Nephron (organoid): ENCODE measurements at regions not wholly inside any gene's neighbourhood (a gene's known extent, or its start where the extent isn't known, plus 50 kb on each side); places are given as distances from the start of the nearest gene placed in this dataset.
A peak's percentile ranks its signal among the peaks of the same experiment; 100 is the strongest.
"Not testable (repeated sequence)": the region's sequence is repeated elsewhere in the genome, so short reads cannot be mapped to it uniquely, and the experiment has no call there.

Experiments
- H3K27ac Mint-ChIP-seq, 3 experiments: 2 replicates each; pipeline ENCODE4 v1.8.0; 2020; ENCODE audit warnings: mixed read lengths in 3 of 3, mild to moderate bottlenecking in 2 of 3, moderate library complexity in 1 of 3
- H3K27me3 Mint-ChIP-seq: 2 replicates; pipeline ENCODE4 v1.8.0; 2021; ENCODE audit warnings: low read depth, mild to moderate bottlenecking, moderate library complexity, mixed read lengths
- H3K36me3 Mint-ChIP-seq: 2 replicates; pipeline ENCODE4 v1.8.0; 2020; ENCODE audit warnings: low read depth, mixed read lengths
- H3K4me1 Mint-ChIP-seq: 2 replicates; pipeline ENCODE4 v1.8.0; 2020; ENCODE audit warnings: mixed read lengths
- H3K4me3 Mint-ChIP-seq, 3 experiments: 2 replicates each; pipeline ENCODE4 v1.8.0; 2020; ENCODE audit warnings: mild to moderate bottlenecking in 3 of 3, mixed read lengths in 3 of 3, moderate library complexity in 2 of 3
- H3K9me3 Mint-ChIP-seq: 2 replicates; pipeline ENCODE4 v1.8.0; 2020; ENCODE audit warnings: mixed read lengths
- TF ChIP-seq, protein P1 (sequence below), 3 experiments: fragments of 200-600 bp; sonication (generic); IDR thresholded peaks; one replicate each; pipeline ENCODE4 v1.5.0; 2021; ENCODE audit warnings: antibody characterized with exemption in 3 of 3; ENCODE audit not compliant: unreplicated experiment in 3 of 3

DNA sequence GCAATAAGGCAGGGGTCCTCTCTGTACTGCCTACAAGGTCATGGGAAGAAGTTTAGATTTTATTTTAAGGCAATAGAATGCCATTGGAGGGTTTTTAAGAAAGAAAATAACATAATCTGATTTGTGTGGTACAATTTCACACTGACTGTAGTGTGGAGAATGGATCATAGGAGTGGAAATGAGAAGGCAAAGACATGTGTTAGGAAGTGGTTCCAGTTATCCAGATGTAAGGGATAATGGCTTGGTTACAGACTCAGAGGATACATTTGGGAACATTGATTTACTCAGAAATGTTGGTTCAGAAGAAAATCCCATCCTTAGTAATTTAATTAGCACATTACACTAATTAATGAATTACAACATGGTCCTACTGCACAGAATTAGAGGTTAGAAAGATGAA, 788.2 kb downstream of the SLITRK5 start:
- Mint-ChIP-seq H3K36me3 (no peaks in the 10 kb centered on the region), H3K27ac (peak overlapping the region in 1 of 3 experiments; percentile 15), H3K9me3 (no peaks in the 10 kb centered on the region), H3K4me1 (peaks cover 29% of the 10 kb centered on the region), H3K4me3 (no peak overlapping the region), H3K27me3 (no peaks in the 10 kb centered on the region)
- TF ChIP-seq, protein P1, sequence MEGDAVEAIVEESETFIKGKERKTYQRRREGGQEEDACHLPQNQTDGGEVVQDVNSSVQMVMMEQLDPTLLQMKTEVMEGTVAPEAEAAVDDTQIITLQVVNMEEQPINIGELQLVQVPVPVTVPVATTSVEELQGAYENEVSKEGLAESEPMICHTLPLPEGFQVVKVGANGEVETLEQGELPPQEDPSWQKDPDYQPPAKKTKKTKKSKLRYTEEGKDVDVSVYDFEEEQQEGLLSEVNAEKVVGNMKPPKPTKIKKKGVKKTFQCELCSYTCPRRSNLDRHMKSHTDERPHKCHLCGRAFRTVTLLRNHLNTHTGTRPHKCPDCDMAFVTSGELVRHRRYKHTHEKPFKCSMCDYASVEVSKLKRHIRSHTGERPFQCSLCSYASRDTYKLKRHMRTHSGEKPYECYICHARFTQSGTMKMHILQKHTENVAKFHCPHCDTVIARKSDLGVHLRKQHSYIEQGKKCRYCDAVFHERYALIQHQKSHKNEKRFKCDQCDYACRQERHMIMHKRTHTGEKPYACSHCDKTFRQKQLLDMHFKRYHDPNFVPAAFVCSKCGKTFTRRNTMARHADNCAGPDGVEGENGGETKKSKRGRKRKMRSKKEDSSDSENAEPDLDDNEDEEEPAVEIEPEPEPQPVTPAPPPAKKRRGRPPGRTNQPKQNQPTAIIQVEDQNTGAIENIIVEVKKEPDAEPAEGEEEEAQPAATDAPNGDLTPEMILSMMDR (IDR thresholded peaks at IDR 0.05; ENCODE audit: unreplicated experiment in 3 of 3): no peak

DNA sequence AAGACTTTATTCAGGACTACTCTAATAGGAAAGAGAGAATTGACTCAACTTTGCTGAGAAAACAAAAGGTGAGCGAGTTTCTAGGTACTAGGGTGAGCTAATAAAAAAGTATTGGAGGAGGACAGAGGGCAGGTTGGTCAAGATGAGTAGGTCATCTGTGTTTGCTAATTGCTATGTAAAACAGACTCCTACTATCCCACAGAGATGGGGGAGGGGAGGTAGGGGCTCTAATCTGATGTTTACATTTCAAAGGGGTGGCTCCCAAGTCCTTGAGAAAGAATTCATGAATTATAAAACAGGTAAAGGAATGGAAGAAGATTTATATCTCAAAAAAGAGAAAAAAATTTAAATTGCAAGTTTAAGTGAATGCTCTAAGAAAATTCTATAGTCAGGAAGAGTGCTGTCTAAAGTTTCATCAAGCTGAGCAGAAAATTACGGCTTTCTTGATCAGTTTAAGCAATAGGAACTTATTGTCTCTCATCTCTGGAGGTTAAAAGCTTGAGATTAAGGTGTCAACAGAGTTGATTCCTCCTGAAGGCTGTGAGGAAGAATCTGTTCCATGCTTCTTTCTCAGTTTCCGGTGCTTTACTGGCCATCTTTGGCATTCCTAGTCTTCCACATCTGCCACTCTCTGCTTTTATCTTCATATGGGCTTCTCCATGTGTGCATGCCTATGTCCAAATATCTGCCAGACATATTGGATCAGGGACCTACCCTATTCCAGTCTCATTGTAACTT, 790.3 kb downstream of the SLITRK5 start:
- TF ChIP-seq, protein P1 (IDR thresholded peaks at IDR 0.05; ENCODE audit: unreplicated experiment in 3 of 3): no peak
- Mint-ChIP-seq H3K36me3 (no peaks in the 10 kb centered on the region), H3K4me1 (peaks cover 29% of the 10 kb centered on the region), H3K27ac (no peak overlapping the region), H3K9me3 (no peaks in the 10 kb centered on the region), H3K4me3 (no peak overlapping the region), H3K27me3 (no peaks in the 10 kb centered on the region)

DNA sequence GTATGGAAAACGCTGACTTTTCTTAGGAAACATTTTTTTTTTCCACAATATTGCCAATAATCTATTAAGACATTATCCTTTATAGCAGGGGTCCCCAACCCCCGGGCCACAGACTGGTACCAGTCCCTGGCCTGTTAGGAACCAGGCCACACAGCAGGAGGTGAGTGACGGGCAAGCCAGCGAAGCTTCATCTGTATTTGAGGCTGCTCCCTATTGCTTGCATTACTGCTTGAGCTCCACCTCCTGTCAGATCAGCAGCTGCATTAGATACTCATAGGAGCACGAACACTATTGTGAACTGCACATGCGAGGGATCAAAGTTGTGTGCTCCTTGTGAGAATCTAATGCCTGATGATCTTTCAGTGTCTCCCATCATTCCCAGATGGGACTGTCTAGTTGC, 793.7 kb downstream of the SLITRK5 start:
- peaks cover 15% of the 10 kb centered on the region for H3K4me1 Mint-ChIP-seq
- H3K4me3 Mint-ChIP-seq: no peak overlapping the region
- H3K36me3 Mint-ChIP-seq: no peaks in the 10 kb centered on the region
- H3K27ac Mint-ChIP-seq: no peak overlapping the region
- TF ChIP-seq, protein P1 (IDR thresholded peaks at IDR 0.05; ENCODE audit: unreplicated experiment in 3 of 3): no peak
- no peaks in the 10 kb centered on the region for H3K27me3 Mint-ChIP-seq
- H3K9me3 Mint-ChIP-seq: no peaks in the 10 kb centered on the region

DNA sequence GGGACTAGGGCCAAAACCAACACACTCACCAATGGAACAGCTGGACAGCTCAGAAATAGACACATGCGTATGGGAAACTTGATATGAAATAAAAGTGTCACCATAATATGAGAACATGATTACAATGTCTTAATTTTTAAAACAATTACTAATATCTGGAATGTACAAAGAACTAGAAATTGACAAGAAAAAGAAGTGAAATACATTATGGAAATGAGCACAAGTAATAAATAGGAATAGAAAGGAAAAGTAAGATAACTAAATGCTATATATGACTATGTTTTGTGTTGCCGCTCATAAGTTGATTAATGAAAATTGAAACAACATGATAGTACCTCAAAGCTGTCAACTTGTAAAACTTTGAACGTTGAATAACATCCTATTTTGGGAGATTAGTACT, 801.1 kb downstream of the SLITRK5 start:
- no peaks in the 10 kb centered on the region for H3K9me3 Mint-ChIP-seq
- H3K27ac Mint-ChIP-seq: no peak overlapping the region
- no peaks in the 10 kb centered on the region for H3K27me3 Mint-ChIP-seq
- H3K4me1 Mint-ChIP-seq: peaks cover 6% of the 10 kb centered on the region
- no peak overlapping the region for H3K4me3 Mint-ChIP-seq
- TF ChIP-seq, protein P1 (IDR thresholded peaks at IDR 0.05; ENCODE audit: unreplicated experiment in 3 of 3): no peak
- no peaks in the 10 kb centered on the region for H3K36me3 Mint-ChIP-seq

DNA sequence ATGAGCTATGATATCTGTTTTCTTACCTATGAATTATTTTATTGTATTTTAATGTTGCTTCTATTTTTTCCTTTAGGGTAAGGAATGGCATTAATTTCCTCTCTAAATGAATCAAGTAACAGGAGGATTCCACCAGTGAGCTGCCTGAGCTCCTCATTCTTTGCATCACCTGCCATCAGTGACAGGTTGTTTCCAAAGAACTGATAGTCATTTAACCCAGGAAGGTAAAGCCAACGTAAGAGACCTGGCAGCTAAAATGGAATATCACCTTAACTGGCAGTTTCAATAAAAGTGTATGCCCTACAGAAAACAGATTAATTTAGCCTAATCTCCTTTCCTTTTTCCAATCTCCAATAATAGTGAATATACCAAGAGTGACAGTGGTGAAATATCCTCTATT, 812.0 kb downstream of the SLITRK5 start:
- Mint-ChIP-seq H3K27me3 (no peaks in the 10 kb centered on the region), H3K9me3 (peaks cover 10% of the 10 kb centered on the region), H3K27ac (no peak overlapping the region), H3K4me1 (no peaks in the 10 kb centered on the region), H3K36me3 (no peaks in the 10 kb centered on the region), H3K4me3 (no peak overlapping the region)
- TF ChIP-seq, protein P1 (IDR thresholded peaks at IDR 0.05; ENCODE audit: unreplicated experiment in 3 of 3): no peak

DNA sequence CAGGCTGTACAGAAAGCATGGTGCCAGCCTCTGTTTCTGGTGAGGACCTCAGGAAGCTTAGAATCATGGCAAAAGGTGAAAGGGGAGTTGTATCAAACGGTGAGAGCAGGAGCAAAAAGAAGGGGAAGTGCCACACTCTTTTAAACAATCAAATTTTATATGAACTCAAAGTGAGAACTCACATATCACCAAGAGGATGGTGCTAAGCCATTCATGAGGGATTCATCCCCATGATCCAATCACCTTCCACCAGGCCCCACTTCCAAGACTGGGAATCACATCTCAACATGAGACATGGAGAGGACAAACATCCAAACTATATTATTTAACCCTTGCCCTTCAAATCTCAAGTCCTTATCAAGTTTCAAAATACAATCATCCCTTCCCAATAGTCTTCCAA, 836.7 kb downstream of the SLITRK5 start:
- Mint-ChIP-seq H3K4me1 (no peaks in the 10 kb centered on the region), H3K9me3 (peaks cover 30% of the 10 kb centered on the region), H3K36me3 (no peaks in the 10 kb centered on the region), H3K27me3 (no peaks in the 10 kb centered on the region), H3K27ac (no peak overlapping the region), H3K4me3 (no peak overlapping the region)
- TF ChIP-seq, protein P1 (IDR thresholded peaks at IDR 0.05; ENCODE audit: unreplicated experiment in 3 of 3): no peak

DNA sequence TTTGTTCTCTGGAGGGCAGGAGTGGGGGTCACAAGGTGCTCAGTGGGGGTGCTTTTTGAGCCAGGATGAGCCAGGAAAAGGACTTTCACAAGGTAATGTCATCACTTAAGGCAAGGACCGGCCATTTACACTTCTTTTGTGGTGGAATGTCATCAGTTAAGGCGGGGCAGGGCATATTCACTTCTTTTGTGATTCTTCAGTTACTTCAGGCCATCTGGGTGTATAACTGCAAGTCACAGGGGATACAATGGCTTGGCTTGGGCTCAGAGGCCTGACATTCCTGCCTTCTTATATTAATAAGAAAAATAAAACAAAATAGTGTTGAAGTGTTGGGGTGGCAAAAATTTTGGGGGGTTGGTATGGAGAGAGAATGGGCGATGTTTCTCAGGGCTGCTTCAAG, 841.8 kb downstream of the SLITRK5 start:
- H3K36me3 Mint-ChIP-seq, H3K4me1 Mint-ChIP-seq, H3K27ac Mint-ChIP-seq, H3K4me3 Mint-ChIP-seq, H3K27me3 Mint-ChIP-seq: not testable (repeated sequence)
- peaks cover 15% of the 10 kb centered on the region for H3K9me3 Mint-ChIP-seq
